CD4-positive, alpha-beta memory T cell (primary cell): ENCODE measurements at regions not wholly inside any gene's neighbourhood (a gene's known extent, or its start where the extent isn't known, plus 50 kb on each side); places are given as distances from the start of the nearest gene placed in this dataset.
"Not testable (repeated sequence)": the region's sequence is repeated elsewhere in the genome, so short reads cannot be mapped to it uniquely, and the experiment has no call there.

Experiments
- CTCF ChIA-PET: fragments of 350-600 bp; sonication (Branson Sonifier 250); formaldehyde crosslinking; loops from one replicate; lab custom pipeline; 2021; ENCODE audit warnings: inconsistent platforms; ENCODE audit not compliant: partially characterized antibody; lab: Charles Lee
- POLR2A ChIA-PET: fragments of 350-600 bp; sonication (Branson Sonifier 250); formaldehyde crosslinking; loops from one replicate; lab custom pipeline; 2021; ENCODE audit not compliant: partially characterized antibody; lab: Charles Lee
- DNase-seq, 5 donors: peaks; one replicate each; pipeline versions ENCODE4 v3.0.0 to v3.0.0-alpha.2; 2020 to 2022; ENCODE audit warnings: mixed read lengths in 1 of 5
- H3K27ac ChIP-seq: one replicate; pipeline ENCODE4 v1.7.0; 2013; ENCODE audit warnings: low read depth, low read length
- H3K27me3 ChIP-seq: 2 replicates; pipeline ENCODE4 v1.7.0; 2013; ENCODE audit warnings: mild to moderate bottlenecking, low read length, moderate library complexity; ENCODE audit not compliant: insufficient read depth
- H3K36me3 ChIP-seq: 2 replicates; pipeline ENCODE4 v1.7.0; 2013; ENCODE audit warnings: mild to moderate bottlenecking, low read length, moderate library complexity; ENCODE audit not compliant: insufficient read depth
- H3K4me1 ChIP-seq: 2 replicates; pipeline ENCODE4 v1.7.0; 2013; ENCODE audit warnings: mild to moderate bottlenecking, low read length, moderate library complexity; ENCODE audit not compliant: insufficient read depth
- H3K4me3 ChIP-seq, 2 donors: one replicate each; pipeline ENCODE4 v1.7.0; 2013; ENCODE audit warnings: low read length in 2 of 2, mild to moderate bottlenecking in 1 of 2
- H3K9me3 ChIP-seq, 2 donors: one replicate each; pipeline ENCODE4 v1.7.0; 2013; ENCODE audit warnings: low read length in 2 of 2, control low read depth in 1 of 2; ENCODE audit not compliant: control insufficient read depth in 1 of 2
- H3K27ac Mint-ChIP-seq, 7 donors: one replicate each; pipeline ENCODE4 v1.8.0; 2020 to 2021; ENCODE audit warnings: mixed read lengths in 7 of 7, mild to moderate bottlenecking in 6 of 7, inconsistent platforms in 3 of 7, moderate library complexity in 3 of 7
- H3K27me3 Mint-ChIP-seq, 2 donors: one replicate each; pipeline ENCODE4 v1.8.0; 2020 to 2021; ENCODE audit warnings: mixed read lengths in 2 of 2
- H3K36me3 Mint-ChIP-seq, 2 donors: one replicate each; pipeline ENCODE4 v1.8.0; 2020 to 2021; ENCODE audit warnings: mixed read lengths in 2 of 2, inconsistent platforms in 1 of 2, mild to moderate bottlenecking in 1 of 2
- H3K4me1 Mint-ChIP-seq, 4 donors: one replicate each; pipeline ENCODE4 v1.8.0; 2020 to 2021; ENCODE audit warnings: mixed read lengths in 4 of 4, mild to moderate bottlenecking in 1 of 4
- H3K4me3 Mint-ChIP-seq, 8 donors: one replicate each; pipeline ENCODE4 v1.8.0; 2020 to 2021; ENCODE audit warnings: mixed read lengths in 8 of 8, mild to moderate bottlenecking in 7 of 8, moderate library complexity in 6 of 8, inconsistent platforms in 3 of 8
- H3K9me3 Mint-ChIP-seq, 8 donors: one replicate each; pipeline ENCODE4 v1.8.0; 2020 to 2021; ENCODE audit warnings: mixed read lengths in 8 of 8, mild to moderate bottlenecking in 5 of 8, inconsistent platforms in 3 of 8, moderate library complexity in 1 of 8
- intact Hi-C: fragments of 100-400 bp; cut with micrococcal nuclease; formaldehyde crosslinking; loops from one replicate; pipeline ENCODE4 v1.15.1; 2023

DNA sequence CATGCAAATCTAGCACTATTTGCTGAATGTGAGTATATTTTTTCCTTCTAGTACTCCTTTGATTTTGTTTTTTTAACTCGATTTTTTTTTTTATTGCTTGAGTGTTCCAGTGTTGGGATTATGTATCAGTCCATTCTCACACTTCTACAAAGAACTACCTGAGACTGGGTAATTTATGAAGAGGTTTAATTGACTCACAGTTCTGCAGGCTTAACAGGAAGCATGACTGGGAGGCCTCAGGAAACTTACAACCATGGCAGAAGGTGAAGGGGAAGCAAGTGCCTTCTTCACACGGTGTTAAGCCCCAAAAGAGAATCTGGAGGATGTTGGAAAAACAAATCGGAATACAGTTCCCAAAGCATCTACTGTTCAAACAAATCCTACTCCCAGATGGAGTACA is 69.1 kb downstream of the ZNF518B start:
- H3K27ac ChIP-seq, intact Hi-C loops, H3K4me1 Mint-ChIP-seq, DNase-seq, H3K36me3 Mint-ChIP-seq, H3K27ac Mint-ChIP-seq, H3K4me3 ChIP-seq, POLR2A ChIA-PET, H3K27me3 ChIP-seq, CTCF ChIA-PET, H3K27me3 Mint-ChIP-seq, H3K36me3 ChIP-seq, H3K4me1 ChIP-seq, H3K4me3 Mint-ChIP-seq, H3K9me3 ChIP-seq: not testable (repeated sequence)
- peaks cover 3 to 29% (median 7%) of the 10 kb centered on the region in 8 donors for H3K9me3 Mint-ChIP-seq

DNA sequence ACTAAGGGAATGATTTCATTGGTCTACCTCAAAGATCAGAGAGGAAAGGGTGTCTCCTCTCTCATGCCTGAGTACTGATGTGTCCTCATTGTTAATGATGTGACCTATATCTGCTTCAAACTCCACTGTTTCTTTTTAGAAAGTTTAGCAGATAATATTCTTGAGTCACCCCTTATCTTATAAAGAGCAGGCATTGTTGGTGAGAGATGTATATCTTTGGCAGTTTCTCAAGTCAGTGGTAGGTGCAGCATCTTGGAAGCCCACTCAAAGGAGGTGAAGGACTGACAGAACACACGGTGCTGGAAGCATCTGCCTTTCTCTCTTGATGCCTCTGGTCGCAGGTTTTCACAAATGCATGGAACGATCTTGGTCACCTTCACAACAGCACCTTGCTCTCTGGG is 71.2 kb downstream of the ZNF518B start:
- Histone ChIP-seq H3K27ac (no peak overlapping the region), H3K27me3 (no peaks in the 10 kb centered on the region), H3K4me1 (no peaks in the 10 kb centered on the region), H3K36me3 (no peaks in the 10 kb centered on the region), H3K4me3 (no peak overlapping the region), H3K9me3 (no peaks in the 10 kb centered on the region)
- Mint-ChIP-seq H3K4me1 (no peaks in the 10 kb centered on the region), H3K9me3 (peaks cover 0 to 15% (median 2%) of the 10 kb centered on the region in 8 donors), H3K36me3 (no peaks in the 10 kb centered on the region), H3K27me3 (peaks cover 2 to 3% of the 10 kb centered on the region in 2 donors), H3K27ac (no peak overlapping the region), H3K4me3 (no peak overlapping the region)
- no peak for DNase-seq
- POLR2A ChIA-PET: no interaction called here
- intact Hi-C loops: no loop called here
- CTCF ChIA-PET: no interaction called here

DNA sequence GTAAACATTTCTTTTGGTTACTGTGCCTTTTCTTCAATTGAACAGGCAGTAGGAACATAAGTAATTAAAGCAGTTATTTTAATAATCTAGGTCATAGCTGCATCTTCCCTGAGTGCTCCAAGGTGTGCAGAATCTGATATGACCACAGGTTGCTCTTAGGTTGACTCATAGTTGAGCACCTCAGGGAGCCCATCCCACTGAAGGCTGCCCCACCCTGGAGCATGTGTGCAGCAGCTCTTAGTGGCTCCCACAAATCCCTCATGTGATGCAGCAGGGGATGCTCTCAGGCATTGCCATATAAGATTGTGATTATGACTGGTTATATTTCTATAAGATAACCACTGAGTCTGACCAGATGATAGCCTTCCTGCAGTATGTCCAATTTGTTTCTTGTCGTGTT is 72.3 kb downstream of the ZNF518B start:
- intact Hi-C loops: no loop called here
- Histone ChIP-seq H3K36me3 (no peaks in the 10 kb centered on the region), H3K9me3 (no peaks in the 10 kb centered on the region), H3K4me1 (no peaks in the 10 kb centered on the region), H3K27ac (no peak overlapping the region), H3K4me3 (no peak overlapping the region), H3K27me3 (no peaks in the 10 kb centered on the region)
- CTCF ChIA-PET: no interaction called here
- H3K4me1 Mint-ChIP-seq: no peaks in the 10 kb centered on the region
- no peak for DNase-seq
- H3K27ac Mint-ChIP-seq: no peak overlapping the region
- no peak overlapping the region for H3K4me3 Mint-ChIP-seq
- H3K9me3 Mint-ChIP-seq: peaks cover 0 to 6% (median under 1%) of the 10 kb centered on the region in 8 donors
- H3K27me3 Mint-ChIP-seq: peaks cover 2% of the 10 kb centered on the region in 2 donors
- POLR2A ChIA-PET: no interaction called here
- H3K36me3 Mint-ChIP-seq: no peaks in the 10 kb centered on the region

DNA sequence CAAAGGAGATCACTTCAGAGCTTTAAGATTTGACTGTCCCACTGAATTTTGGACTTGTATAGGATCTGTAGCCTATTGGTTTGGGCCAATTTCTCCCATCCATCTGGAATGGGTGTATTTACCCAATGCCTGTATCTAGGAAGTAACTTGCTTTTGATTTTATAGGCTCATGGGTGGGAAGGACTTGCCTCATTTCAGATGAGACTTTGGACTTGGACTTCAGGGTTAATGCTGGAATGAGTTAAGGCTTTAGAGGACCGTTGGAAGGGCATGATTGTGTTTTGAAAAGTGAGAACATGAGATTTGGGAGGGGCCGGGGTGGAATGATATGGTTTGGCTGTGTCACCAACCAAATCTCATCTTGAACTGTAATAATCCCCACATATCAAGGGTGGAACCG is 73.8 kb downstream of the ZNF518B start:
- no peak overlapping the region for H3K27ac Mint-ChIP-seq
- no peak overlapping the region for H3K4me3 ChIP-seq
- peaks cover 0 to 3% (median 0%) of the 10 kb centered on the region in 8 donors for H3K9me3 Mint-ChIP-seq
- H3K9me3 ChIP-seq: no peaks in the 10 kb centered on the region
- H3K27me3 ChIP-seq: no peaks in the 10 kb centered on the region
- intact Hi-C loops: no loop called here
- no peaks in the 10 kb centered on the region for H3K36me3 ChIP-seq
- H3K27me3 Mint-ChIP-seq: peaks cover 2% of the 10 kb centered on the region in 2 donors
- POLR2A ChIA-PET: no interaction called here
- no peaks in the 10 kb centered on the region for H3K36me3 Mint-ChIP-seq
- H3K4me3 Mint-ChIP-seq: no peak overlapping the region
- CTCF ChIA-PET: no interaction called here
- H3K4me1 Mint-ChIP-seq: no peaks in the 10 kb centered on the region
- no peaks in the 10 kb centered on the region for H3K4me1 ChIP-seq
- no peak overlapping the region for H3K27ac ChIP-seq
- no peak for DNase-seq

DNA sequence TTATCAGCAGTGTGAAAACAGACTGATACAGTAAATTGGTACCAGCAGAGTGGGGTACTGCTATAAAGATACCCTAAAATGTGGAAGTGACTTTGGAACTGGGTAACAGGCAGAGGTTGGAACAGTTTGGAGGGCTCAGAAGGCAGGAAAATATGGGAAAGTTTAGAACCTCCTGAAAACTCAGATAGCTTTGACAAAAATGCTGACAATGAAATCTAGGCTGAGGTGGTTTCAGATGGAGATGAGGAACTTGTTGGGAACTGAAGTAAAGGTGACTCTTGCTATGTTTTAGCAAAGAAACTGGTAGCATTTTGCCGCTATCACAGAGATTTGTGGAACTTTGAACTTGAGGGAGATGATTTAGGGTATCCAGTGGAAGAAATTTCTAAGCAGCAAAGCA is 75.1 kb downstream of the ZNF518B start:
- H3K27me3 ChIP-seq, H3K36me3 ChIP-seq, H3K4me1 ChIP-seq, H3K4me3 ChIP-seq, CTCF ChIA-PET, intact Hi-C loops, DNase-seq, H3K36me3 Mint-ChIP-seq, H3K27ac ChIP-seq, H3K27ac Mint-ChIP-seq, H3K4me3 Mint-ChIP-seq, POLR2A ChIA-PET, H3K27me3 Mint-ChIP-seq, H3K9me3 ChIP-seq, H3K4me1 Mint-ChIP-seq, H3K9me3 Mint-ChIP-seq: not testable (repeated sequence)

DNA sequence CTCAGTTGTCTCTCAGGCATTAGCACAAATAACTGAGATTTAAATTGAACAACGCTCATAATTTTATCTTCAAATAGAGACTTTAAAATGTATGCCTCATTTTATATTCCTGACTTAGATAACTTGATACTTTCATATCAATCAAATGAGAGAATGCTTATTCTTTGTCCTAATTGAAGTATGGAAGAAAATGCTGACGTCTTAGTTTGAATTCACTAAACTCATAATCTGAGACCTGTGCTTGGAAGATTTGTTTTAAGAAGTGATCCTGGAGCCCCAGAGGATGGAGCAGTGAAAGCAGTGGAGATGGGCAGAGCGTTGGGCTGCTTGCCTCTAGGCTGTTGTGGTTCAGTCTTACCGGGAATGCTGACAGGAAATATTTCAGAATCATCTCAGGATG is 76.1 kb downstream of the ZNF518B start:
- CTCF ChIA-PET: no interaction called here
- Mint-ChIP-seq H3K27me3 (peaks cover 2% of the 10 kb centered on the region in 2 donors), H3K4me1 (no peaks in the 10 kb centered on the region), H3K4me3 (no peak overlapping the region), H3K36me3 (no peaks in the 10 kb centered on the region), H3K27ac (no peak overlapping the region), H3K9me3 (no peaks in the 10 kb centered on the region)
- H3K27ac ChIP-seq: no peak overlapping the region
- no peak overlapping the region for H3K4me3 ChIP-seq
- H3K4me1 ChIP-seq: no peaks in the 10 kb centered on the region
- H3K36me3 ChIP-seq: no peaks in the 10 kb centered on the region
- H3K27me3 ChIP-seq: no peaks in the 10 kb centered on the region
- DNase-seq: no peak
- POLR2A ChIA-PET: no interaction called here
- H3K9me3 ChIP-seq: no peaks in the 10 kb centered on the region
- intact Hi-C loops: no loop called here

DNA sequence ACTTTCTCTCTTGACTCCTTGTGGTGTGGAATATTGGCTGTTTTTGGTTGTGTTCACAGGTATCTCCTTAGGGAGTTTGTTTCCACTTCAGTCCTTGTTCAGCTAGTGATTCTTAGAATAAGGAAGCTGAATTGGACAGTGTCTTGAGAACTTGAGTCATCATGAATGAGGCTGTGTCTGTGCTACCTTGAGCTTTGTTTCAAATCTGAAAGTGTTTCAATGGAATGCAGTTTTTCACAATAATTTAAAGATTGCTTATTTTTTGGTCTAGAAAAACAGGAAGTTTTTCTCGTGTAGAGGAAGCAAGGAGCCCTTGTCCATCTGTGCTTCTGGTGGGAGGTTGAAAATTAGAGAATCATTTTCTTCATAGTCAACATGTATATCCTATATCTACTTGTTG is 76.5 kb downstream of the ZNF518B start:
- Mint-ChIP-seq H3K36me3 (no peaks in the 10 kb centered on the region), H3K9me3 (no peaks in the 10 kb centered on the region), H3K4me3 (no peak overlapping the region), H3K27ac (no peak overlapping the region), H3K27me3 (peaks cover 2% of the 10 kb centered on the region in 2 donors), H3K4me1 (no peaks in the 10 kb centered on the region)
- no peaks in the 10 kb centered on the region for H3K4me1 ChIP-seq
- ChIA-PET CTCF (no interaction called here), POLR2A (no interaction called here)
- H3K27ac ChIP-seq: no peak overlapping the region
- H3K4me3 ChIP-seq: no peak overlapping the region
- no peaks in the 10 kb centered on the region for H3K9me3 ChIP-seq
- intact Hi-C loops: no loop called here
- H3K27me3 ChIP-seq: no peaks in the 10 kb centered on the region
- no peak for DNase-seq
- H3K36me3 ChIP-seq: no peaks in the 10 kb centered on the region

DNA sequence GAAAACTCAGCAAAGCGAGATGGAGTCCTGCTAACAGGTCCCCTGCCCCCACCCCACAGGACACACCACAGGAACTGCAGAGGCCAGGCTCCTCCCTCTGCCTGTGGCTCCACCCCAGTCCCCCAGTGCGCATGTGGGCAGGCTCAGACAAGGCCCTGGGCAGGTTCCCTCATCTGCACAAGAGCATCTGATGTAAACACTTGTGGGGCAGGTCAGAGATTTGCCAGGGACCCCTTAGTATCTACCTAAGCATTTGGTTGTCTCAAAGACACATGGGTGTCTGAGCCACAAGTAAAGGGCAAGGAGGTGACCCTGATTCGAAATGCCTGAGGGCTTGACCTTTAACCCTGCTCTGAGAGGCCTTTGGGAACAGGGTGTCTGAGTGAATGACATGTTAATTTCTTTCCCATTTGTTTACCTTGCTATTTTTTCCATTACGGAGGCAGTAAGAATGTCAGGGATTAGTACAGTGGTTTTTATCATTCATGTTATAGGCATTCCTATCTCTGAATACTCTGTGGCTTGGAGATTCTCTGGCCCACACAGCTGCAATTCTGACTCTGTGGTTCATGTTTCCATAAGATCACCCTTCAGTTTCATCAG is 85.3 kb downstream of the ZNF518B start:
- ChIA-PET POLR2A (no interaction called here), CTCF (no interaction called here)
- Histone ChIP-seq H3K9me3 (no peaks in the 10 kb centered on the region), H3K4me3 (no peak overlapping the region), H3K4me1 (no peaks in the 10 kb centered on the region), H3K27me3 (no peaks in the 10 kb centered on the region), H3K27ac (no peak overlapping the region), H3K36me3 (no peaks in the 10 kb centered on the region)
- intact Hi-C loops: no loop called here
- Mint-ChIP-seq H3K9me3 (peaks cover 0 to 2% (median 0%) of the 10 kb centered on the region in 8 donors), H3K27ac (no peak overlapping the region), H3K27me3 (peaks cover 0 to 1% of the 10 kb centered on the region in 2 donors), H3K4me1 (no peaks in the 10 kb centered on the region), H3K36me3 (no peaks in the 10 kb centered on the region), H3K4me3 (no peak overlapping the region)
- DNase-seq: no peak
